ENCODE measurements at regions not wholly inside any gene's neighbourhood (a gene's known extent, or its start where the extent isn't known, plus 50 kb on each side); places are given as distances from the start of the nearest gene placed in this dataset.

DNA sequence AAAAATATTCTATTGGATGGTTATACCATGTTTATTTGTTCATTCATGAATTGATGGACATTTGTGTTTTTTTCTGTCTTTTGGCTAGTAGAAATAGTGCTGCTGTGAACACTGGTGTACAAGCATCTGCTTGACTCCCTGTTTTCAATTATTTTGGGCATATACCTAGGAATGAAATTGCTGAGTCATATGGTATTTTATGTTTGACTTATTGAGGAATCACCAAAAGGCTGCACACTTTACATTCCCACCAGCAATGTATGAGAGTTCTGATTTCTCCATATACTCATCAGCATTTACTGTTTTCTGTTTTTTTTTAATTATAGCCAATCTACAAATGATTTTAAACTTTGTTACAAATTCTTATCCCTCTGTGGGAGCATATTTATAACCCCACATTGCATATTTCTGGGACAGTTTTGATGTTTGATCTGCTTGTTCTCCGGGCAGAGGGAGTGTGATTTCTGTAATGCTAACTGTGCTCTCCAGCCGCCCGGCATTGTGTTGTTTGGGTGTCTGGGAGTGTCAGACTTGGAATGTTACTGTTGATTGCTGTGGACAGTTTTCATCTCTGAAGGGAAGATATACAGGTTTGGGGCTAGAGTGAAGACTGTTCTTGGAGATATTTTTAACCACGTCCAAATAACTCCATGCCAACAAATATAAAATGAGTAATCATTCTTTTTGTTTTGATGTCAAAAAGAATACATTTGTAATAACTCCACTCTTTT is 60.5 kb upstream of the PGRMC2 start:
- Histone ChIP-seq H3K27me3 (no peaks in the 10 kb centered on the region), H3K36me3 (no peaks in the 10 kb centered on the region), H3K4me3 (no peak overlapping the region), H3K27ac (peak overlapping the region in 2 of 12 donors; percentile 11), H3K4me1 (peaks cover 0 to 16% (median 5%) of the 10 kb centered on the region in 12 donors), H3K9me3 (no peaks in the 10 kb centered on the region)
- intact Hi-C loops (cut with DNase I), result no loop called here
- DNase-seq (no peak), ATAC-seq (peak in 1 of 4 donors; percentile 41)
- WGBS, 4 donors, result 33 to 42% (median 35%) methylated on average over 4 of the region's 4 CpGs
- TF ChIP-seq POLR2A (IDR thresholded peaks at IDR 0.05), result no peak
- TF ChIP-seq, protein P1, sequence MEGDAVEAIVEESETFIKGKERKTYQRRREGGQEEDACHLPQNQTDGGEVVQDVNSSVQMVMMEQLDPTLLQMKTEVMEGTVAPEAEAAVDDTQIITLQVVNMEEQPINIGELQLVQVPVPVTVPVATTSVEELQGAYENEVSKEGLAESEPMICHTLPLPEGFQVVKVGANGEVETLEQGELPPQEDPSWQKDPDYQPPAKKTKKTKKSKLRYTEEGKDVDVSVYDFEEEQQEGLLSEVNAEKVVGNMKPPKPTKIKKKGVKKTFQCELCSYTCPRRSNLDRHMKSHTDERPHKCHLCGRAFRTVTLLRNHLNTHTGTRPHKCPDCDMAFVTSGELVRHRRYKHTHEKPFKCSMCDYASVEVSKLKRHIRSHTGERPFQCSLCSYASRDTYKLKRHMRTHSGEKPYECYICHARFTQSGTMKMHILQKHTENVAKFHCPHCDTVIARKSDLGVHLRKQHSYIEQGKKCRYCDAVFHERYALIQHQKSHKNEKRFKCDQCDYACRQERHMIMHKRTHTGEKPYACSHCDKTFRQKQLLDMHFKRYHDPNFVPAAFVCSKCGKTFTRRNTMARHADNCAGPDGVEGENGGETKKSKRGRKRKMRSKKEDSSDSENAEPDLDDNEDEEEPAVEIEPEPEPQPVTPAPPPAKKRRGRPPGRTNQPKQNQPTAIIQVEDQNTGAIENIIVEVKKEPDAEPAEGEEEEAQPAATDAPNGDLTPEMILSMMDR (IDR thresholded peaks at IDR 0.05), result no peak

GRCh38 chr4:128347175-128347868 is 59.7 kb upstream of the PGRMC2 start:
- Histone ChIP-seq H3K4me1 (peaks cover 0 to 16% (median 5%) of the 10 kb centered on the region in 12 donors), H3K36me3 (no peaks in the 10 kb centered on the region), H3K27ac (no peak overlapping the region), H3K4me3 (no peak overlapping the region), H3K9me3 (no peaks in the 10 kb centered on the region), H3K27me3 (no peaks in the 10 kb centered on the region)
- intact Hi-C loops (cut with DNase I), result no loop called here
- DNase-seq, result no peak
- TF ChIP-seq POLR2A (IDR thresholded peaks at IDR 0.05), result no peak
- TF ChIP-seq, protein P1 (IDR thresholded peaks at IDR 0.05), result no peak
- peak in 1 of 4 donors; percentile 24 for ATAC-seq
- WGBS, 4 donors, result 66 to 71% (median 71%) methylated on average over 4 of the region's 4 CpGs

- H3K4me1 ChIP-seq, result peaks cover 0 to 16% (median 5%) of the 10 kb centered on the region in 12 donors
- no peak overlapping the region for H3K4me3 ChIP-seq
- H3K36me3 ChIP-seq, result no peaks in the 10 kb centered on the region
- 87 to 91% (median 89%) methylated on average over 3 of the region's 3 CpGs for WGBS, 4 donors
- H3K27me3 ChIP-seq, result no peaks in the 10 kb centered on the region
- ATAC-seq (no peak), DNase-seq (no peak)
- TF ChIP-seq POLR2A (IDR thresholded peaks at IDR 0.05), result no peak
- TF ChIP-seq, protein P1 (IDR thresholded peaks at IDR 0.05), result no peak
- H3K27ac ChIP-seq, result no peak overlapping the region
- intact Hi-C loops (cut with DNase I), result no loop called here
- H3K9me3 ChIP-seq, result no peaks in the 10 kb centered on the region
Measured at GRCh38 chr4:128346054-128346716, 58.6 kb upstream of the PGRMC2 start.

DNA sequence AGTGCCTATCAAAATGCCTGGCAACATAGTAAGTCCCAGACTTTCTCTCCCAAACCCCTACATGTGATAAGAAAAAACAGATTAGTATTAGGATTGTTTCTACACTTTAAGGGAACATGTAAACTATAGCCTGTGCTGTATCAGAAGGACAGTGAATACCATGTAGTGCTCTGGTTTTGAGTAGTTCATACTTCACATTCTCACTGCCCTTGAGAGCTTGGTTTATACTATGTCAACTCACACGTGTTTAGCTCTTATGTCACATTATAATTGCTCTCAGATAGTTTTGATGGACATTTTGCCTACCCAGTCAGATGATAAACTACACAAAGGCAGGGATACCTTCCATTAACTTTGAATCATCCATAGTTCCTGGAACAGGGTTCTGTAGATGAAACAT is 58.0 kb upstream of the PGRMC2 start:
- DNase-seq (no peak), ATAC-seq (peak in 2 of 4 donors; percentile 18 to 62)
- Histone ChIP-seq H3K9me3 (no peaks in the 10 kb centered on the region), H3K4me1 (peaks cover 0 to 16% (median 5%) of the 10 kb centered on the region in 12 donors), H3K36me3 (no peaks in the 10 kb centered on the region), H3K27ac (no peak overlapping the region), H3K27me3 (no peaks in the 10 kb centered on the region), H3K4me3 (no peak overlapping the region)
- intact Hi-C loops (cut with DNase I), result no loop called here
- WGBS, 4 donors, result 21 to 39% (median 36%) methylated on average over 1 of the region's 1 CpG
- TF ChIP-seq, protein P1 (IDR thresholded peaks at IDR 0.05), result no peak
- TF ChIP-seq POLR2A (IDR thresholded peaks at IDR 0.05), result no peak

Measured in heart left ventricle (tissue), 16 donors.